HCT116 (cell line): ENCODE measurements at regions not wholly inside any gene's neighbourhood (a gene's known extent, or its start where the extent isn't known, plus 50 kb on each side); places are given as distances from the start of the nearest gene placed in this dataset.

Source experiments
- ATAC-seq: fragments of 200-7000 bp; cut with Tn5 transposase; 2 replicates; pipeline ENCODE4 v1.9.1; 2020; ENCODE audit warnings: mild to moderate bottlenecking, moderate library complexity
- BruUV-seq: library from RNA; stranded (reverse); fragments of 400-500 nt; replicated peaks from 2 replicates; lab custom pipeline; 2021; lab: Mats Ljungman, UMichigan
- CTCF ChIA-PET: fragments of 300-600 bp; sonication (Branson Sonifier 250); formaldehyde crosslinking; loops from one replicate; lab custom pipeline; 2021; ENCODE audit warnings: antibody characterized with exemption; lab: Charles Lee
- POLR2A ChIA-PET: fragments of 300-600, 350-600 bp; sonication (Branson Sonifier 250); formaldehyde crosslinking; loops from one replicate; lab custom pipeline; 2021; ENCODE audit warnings: antibody characterized with exemption; lab: Charles Lee
- RAD21 ChIA-PET, 2 experiments: fragments of 300-600 bp; sonication (Branson Sonifier 250); formaldehyde crosslinking; loops; one replicate each; lab custom pipeline; 2023; ENCODE audit warnings: low total read pairs in 2 of 2; ENCODE audit not compliant: uncharacterized antibody in 2 of 2, unreplicated experiment in 2 of 2, low non-redundant PET in 1 of 2; lab: Charles Lee
- DNase-seq: peaks from one replicate; pipeline ENCODE4 v3.0.0-alpha.2; 2010; ENCODE audit warnings: low read depth, low spot score
- H2AFZ ChIP-seq: fragments of 200-600 bp; shearing (Covaris generic), sonication (generic); 2 replicates; pipeline ENCODE4 v1.6.1; 2017; ENCODE audit warnings: low read depth, mixed run types, mixed read lengths, antibody characterized with exemption, low read length; ENCODE audit not compliant: poor library complexity, severe bottlenecking
- H3K27ac ChIP-seq: 2 replicates; pipeline ENCODE4 v1.5.1; 2012; ENCODE audit warnings: low read depth, low read length
- H3K27me3 ChIP-seq: fragments of 200-600 bp; sonication (generic); 2 replicates; pipeline ENCODE4 v1.6.1; 2016; ENCODE audit warnings: mixed run types, low read length, mixed read lengths; ENCODE audit not compliant: insufficient read depth
- H3K36me3 ChIP-seq, 2 experiments: fragments of 200-500 bp in 1 of 2; fragments of 200-600 bp in 1 of 2; sonication (Bioruptor generic) in 1 of 2; sonication (generic) in 1 of 2; 2 replicates each; pipeline versions ENCODE4 v1.5.1 to v1.6.1; 2014 to 2016; ENCODE audit warnings: low read length in 2 of 2, inconsistent platforms in 1 of 2, mixed read lengths in 1 of 2, mixed run types in 1 of 2; ENCODE audit not compliant: insufficient read depth in 2 of 2, control insufficient read depth in 1 of 2
- H3K4me1 ChIP-seq, 2 experiments: fragments of 200-600 bp in 1 of 2; sonication (generic) in 1 of 2; 2 replicates each; pipeline versions ENCODE4 v1.5.1 to v1.6.1; 2012 to 2017; ENCODE audit warnings: low read length in 2 of 2, inconsistent platforms in 1 of 2, mild to moderate bottlenecking in 1 of 2, mixed read lengths in 1 of 2, mixed run types in 1 of 2, moderate library complexity in 1 of 2; ENCODE audit not compliant: insufficient read depth in 2 of 2, control insufficient read depth in 1 of 2
- H3K4me2 ChIP-seq: fragments of 200-600 bp; sonication (generic); 2 replicates; pipeline ENCODE4 v1.6.1; 2017; ENCODE audit warnings: mixed run types, low read length, mixed read lengths
- H3K4me3 ChIP-seq, 2 experiments: fragments of 200-600 bp in 1 of 2; sonication (generic) in 1 of 2; replicated peaks in 1 of 2; 2 replicates each; pipeline ENCODE4 v1.5.1; 2011 to 2016; ENCODE audit warnings: low read length in 2 of 2, control low read depth in 1 of 2, low read depth in 1 of 2, mild to moderate bottlenecking in 1 of 2, mixed read lengths in 1 of 2, mixed run types in 1 of 2
- H3K79me2 ChIP-seq: fragments of 200-600 bp; sonication (generic); 2 replicates; pipeline ENCODE4 v1.6.1; 2017; ENCODE audit warnings: mild to moderate bottlenecking, mixed run types, low read length, moderate library complexity, mixed read lengths; ENCODE audit not compliant: insufficient read depth
- H3K9ac ChIP-seq: fragments of 200-600 bp; sonication (generic); 2 replicates; pipeline ENCODE4 v1.6.1; 2016; ENCODE audit warnings: low read length, mixed read lengths
- H3K9me2 ChIP-seq: fragments of 200-600 bp; sonication (generic), shearing (Covaris generic); 2 replicates; pipeline ENCODE4 v1.6.1; 2017; ENCODE audit warnings: mixed run types, mild to moderate bottlenecking, moderate library complexity; ENCODE audit not compliant: insufficient read depth
- H3K9me3 ChIP-seq, 2 experiments: fragments of 200-500 bp in 1 of 2; fragments of 200-600 bp in 1 of 2; sonication (Bioruptor generic) in 1 of 2; sonication (generic) in 1 of 2; 2 replicates each; pipeline ENCODE4 v1.6.1; 2014 to 2017; ENCODE audit warnings: low read length in 2 of 2, mixed read lengths in 2 of 2, inconsistent platforms in 1 of 2, low read depth in 1 of 2, mild to moderate bottlenecking in 1 of 2, mixed run types in 1 of 2, moderate library complexity in 1 of 2; ENCODE audit not compliant: control insufficient read depth in 1 of 2, insufficient read depth in 1 of 2
- H4K20me1 ChIP-seq: fragments of 200-600 bp; sonication (generic), shearing (Covaris generic); 2 replicates; pipeline ENCODE4 v1.6.1; 2017; ENCODE audit warnings: mixed run types, mild to moderate bottlenecking, moderate library complexity; ENCODE audit not compliant: insufficient read depth
- CBX3 ChIP-seq: IDR thresholded peaks from 2 replicates; pipeline ENCODE4 v1.6.1; 2012; ENCODE audit warnings: low read depth
- EZH2 ChIP-seq: fragments of 200-600 bp; sonication (generic); IDR thresholded peaks from 2 replicates; pipeline ENCODE4 v1.6.1; 2017; ENCODE audit warnings: antibody characterized with exemption, mixed run types
- SIN3A ChIP-seq: IDR thresholded peaks from 2 replicates; pipeline ENCODE4 v1.6.1; 2012; ENCODE audit warnings: low read depth
- SP1 ChIP-seq: IDR thresholded peaks from 2 replicates; pipeline ENCODE4 v1.6.1; 2012; ENCODE audit warnings: low read depth
- TCF7L2 ChIP-seq: IDR thresholded peaks from 2 replicates; pipeline ENCODE4 v1.7.0; 2011; ENCODE audit warnings: borderline replicate concordance, inconsistent platforms; ENCODE audit not compliant: insufficient read depth, insufficient read length; ENCODE audit errors: extremely low read depth
- YY1 ChIP-seq: IDR thresholded peaks from 2 replicates; pipeline ENCODE4 v1.6.1; 2011; ENCODE audit warnings: low read length, low read depth, moderate library complexity, mild to moderate bottlenecking; ENCODE audit not compliant: insufficient replicate concordance; ENCODE audit errors: extremely low read depth
- ZFX ChIP-seq: fragments of 450-650 bp; IDR thresholded peaks from 2 replicates; pipeline ENCODE4 v1.6.1; 2017
- ZNF274 ChIP-seq: fragments of 200-500 bp; sonication (Bioruptor generic); IDR thresholded peaks from 2 replicates; pipeline ENCODE4 v1.6.1; 2014; ENCODE audit warnings: mild to moderate bottlenecking, low read depth, low read length, inconsistent platforms
- intact Hi-C: fragments of 100-400 bp; cut with micrococcal nuclease; formaldehyde crosslinking; loops from 2 replicates; pipeline ENCODE4 v1.10.0; 2022
- TF ChIP-seq, protein P1 (sequence below): IDR thresholded peaks from 2 replicates; pipeline ENCODE4 v1.6.1; 2011; ENCODE audit warnings: mild to moderate bottlenecking, low read length, moderate library complexity; ENCODE audit not compliant: insufficient replicate concordance; ENCODE audit errors: extremely low read depth
- TF ChIP-seq, protein P2 (sequence below): IDR thresholded peaks from 2 replicates; pipeline ENCODE4 v1.6.1; 2012; ENCODE audit warnings: low read depth

- ChIA-PET POLR2A (no interaction called here), CTCF (no interaction called here)
- BruUV-seq = no TSS peak
- Histone ChIP-seq H3K9me2 (no peaks in the 10 kb centered on the region), H2AFZ (no peak overlapping the region), H3K4me2 (no peak overlapping the region)
- DNase-seq = no peak
- TF ChIP-seq, protein P1, sequence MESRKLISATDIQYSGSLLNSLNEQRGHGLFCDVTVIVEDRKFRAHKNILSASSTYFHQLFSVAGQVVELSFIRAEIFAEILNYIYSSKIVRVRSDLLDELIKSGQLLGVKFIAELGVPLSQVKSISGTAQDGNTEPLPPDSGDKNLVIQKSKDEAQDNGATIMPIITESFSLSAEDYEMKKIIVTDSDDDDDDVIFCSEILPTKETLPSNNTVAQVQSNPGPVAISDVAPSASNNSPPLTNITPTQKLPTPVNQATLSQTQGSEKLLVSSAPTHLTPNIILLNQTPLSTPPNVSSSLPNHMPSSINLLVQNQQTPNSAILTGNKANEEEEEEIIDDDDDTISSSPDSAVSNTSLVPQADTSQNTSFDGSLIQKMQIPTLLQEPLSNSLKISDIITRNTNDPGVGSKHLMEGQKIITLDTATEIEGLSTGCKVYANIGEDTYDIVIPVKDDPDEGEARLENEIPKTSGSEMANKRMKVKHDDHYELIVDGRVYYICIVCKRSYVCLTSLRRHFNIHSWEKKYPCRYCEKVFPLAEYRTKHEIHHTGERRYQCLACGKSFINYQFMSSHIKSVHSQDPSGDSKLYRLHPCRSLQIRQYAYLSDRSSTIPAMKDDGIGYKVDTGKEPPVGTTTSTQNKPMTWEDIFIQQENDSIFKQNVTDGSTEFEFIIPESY = no peak
- TF ChIP-seq YY1 = no peak
- TF ChIP-seq, protein P2, sequence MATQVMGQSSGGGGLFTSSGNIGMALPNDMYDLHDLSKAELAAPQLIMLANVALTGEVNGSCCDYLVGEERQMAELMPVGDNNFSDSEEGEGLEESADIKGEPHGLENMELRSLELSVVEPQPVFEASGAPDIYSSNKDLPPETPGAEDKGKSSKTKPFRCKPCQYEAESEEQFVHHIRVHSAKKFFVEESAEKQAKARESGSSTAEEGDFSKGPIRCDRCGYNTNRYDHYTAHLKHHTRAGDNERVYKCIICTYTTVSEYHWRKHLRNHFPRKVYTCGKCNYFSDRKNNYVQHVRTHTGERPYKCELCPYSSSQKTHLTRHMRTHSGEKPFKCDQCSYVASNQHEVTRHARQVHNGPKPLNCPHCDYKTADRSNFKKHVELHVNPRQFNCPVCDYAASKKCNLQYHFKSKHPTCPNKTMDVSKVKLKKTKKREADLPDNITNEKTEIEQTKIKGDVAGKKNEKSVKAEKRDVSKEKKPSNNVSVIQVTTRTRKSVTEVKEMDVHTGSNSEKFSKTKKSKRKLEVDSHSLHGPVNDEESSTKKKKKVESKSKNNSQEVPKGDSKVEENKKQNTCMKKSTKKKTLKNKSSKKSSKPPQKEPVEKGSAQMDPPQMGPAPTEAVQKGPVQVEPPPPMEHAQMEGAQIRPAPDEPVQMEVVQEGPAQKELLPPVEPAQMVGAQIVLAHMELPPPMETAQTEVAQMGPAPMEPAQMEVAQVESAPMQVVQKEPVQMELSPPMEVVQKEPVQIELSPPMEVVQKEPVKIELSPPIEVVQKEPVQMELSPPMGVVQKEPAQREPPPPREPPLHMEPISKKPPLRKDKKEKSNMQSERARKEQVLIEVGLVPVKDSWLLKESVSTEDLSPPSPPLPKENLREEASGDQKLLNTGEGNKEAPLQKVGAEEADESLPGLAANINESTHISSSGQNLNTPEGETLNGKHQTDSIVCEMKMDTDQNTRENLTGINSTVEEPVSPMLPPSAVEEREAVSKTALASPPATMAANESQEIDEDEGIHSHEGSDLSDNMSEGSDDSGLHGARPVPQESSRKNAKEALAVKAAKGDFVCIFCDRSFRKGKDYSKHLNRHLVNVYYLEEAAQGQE = no peak
- TF ChIP-seq SIN3A = no peak
- no peak for TF ChIP-seq ZNF274
- TF ChIP-seq SP1 = no peak
- no peak for TF ChIP-seq ZFX
- no peak for TF ChIP-seq EZH2
- no peak for TF ChIP-seq CBX3
- TF ChIP-seq TCF7L2 = no peak
- TF ChIP-seq, all 23 proteins: peak for 0
- no peaks in the 10 kb centered on the region for H3K9me3 ChIP-seq
- no peaks in the 10 kb centered on the region for H4K20me1 ChIP-seq
- H3K36me3 ChIP-seq = no peaks in the 10 kb centered on the region
- no peak overlapping the region for H3K9ac ChIP-seq
- H3K4me1 ChIP-seq = no peaks in the 10 kb centered on the region
- ATAC-seq = no peak
- RAD21 ChIA-PET = no interaction called here
- intact Hi-C loops = no loop called here
- H3K27me3 ChIP-seq = peaks cover 44% of the 10 kb centered on the region
- no peaks in the 10 kb centered on the region for H3K79me2 ChIP-seq
- no peak overlapping the region for H3K4me3 ChIP-seq
- H3K27ac ChIP-seq = no peak overlapping the region
Measured at GRCh38 chr10:111298031-111298430, 221.2 kb downstream of the ADRA2A start.
